ENCODE measurements at regions not wholly inside any gene's neighbourhood (a gene's known extent, or its start where the extent isn't known, plus 50 kb on each side); places are given as distances from the start of the nearest gene placed in this dataset.

GRCh38 chr11:122192634-122193255, 76.7 kb upstream of the BLID start:
- TF ChIP-seq, protein P1, sequence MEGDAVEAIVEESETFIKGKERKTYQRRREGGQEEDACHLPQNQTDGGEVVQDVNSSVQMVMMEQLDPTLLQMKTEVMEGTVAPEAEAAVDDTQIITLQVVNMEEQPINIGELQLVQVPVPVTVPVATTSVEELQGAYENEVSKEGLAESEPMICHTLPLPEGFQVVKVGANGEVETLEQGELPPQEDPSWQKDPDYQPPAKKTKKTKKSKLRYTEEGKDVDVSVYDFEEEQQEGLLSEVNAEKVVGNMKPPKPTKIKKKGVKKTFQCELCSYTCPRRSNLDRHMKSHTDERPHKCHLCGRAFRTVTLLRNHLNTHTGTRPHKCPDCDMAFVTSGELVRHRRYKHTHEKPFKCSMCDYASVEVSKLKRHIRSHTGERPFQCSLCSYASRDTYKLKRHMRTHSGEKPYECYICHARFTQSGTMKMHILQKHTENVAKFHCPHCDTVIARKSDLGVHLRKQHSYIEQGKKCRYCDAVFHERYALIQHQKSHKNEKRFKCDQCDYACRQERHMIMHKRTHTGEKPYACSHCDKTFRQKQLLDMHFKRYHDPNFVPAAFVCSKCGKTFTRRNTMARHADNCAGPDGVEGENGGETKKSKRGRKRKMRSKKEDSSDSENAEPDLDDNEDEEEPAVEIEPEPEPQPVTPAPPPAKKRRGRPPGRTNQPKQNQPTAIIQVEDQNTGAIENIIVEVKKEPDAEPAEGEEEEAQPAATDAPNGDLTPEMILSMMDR (IDR thresholded peaks at IDR 0.05) = no peak
- no peak for TF ChIP-seq POLR2A (IDR thresholded peaks at IDR 0.05)

Data from adrenal gland (tissue), 5 donors.